HG02610 (cell line): ENCODE measurements at regions not wholly inside any gene's neighbourhood (a gene's known extent, or its start where the extent isn't known, plus 50 kb on each side); places are given as distances from the start of the nearest gene placed in this dataset.
"Not testable (repeated sequence)": the region's sequence is repeated elsewhere in the genome, so short reads cannot be mapped to it uniquely, and the experiment has no call there.

Source experiments
- ATAC-seq: cut with Tn5 transposase; IDR thresholded peaks from one replicate; pipeline ENCODE4 v1.9.1; 2021; ENCODE audit warnings: mild to moderate bottlenecking, moderate library complexity; ENCODE audit not compliant: unreplicated experiment

GRCh38 chr4:33980361-33980760, 2264.0 kb downstream of the ARAP2 start:
- no peak for ATAC-seq

GRCh38 chr4:33989820-33990443, 2254.4 kb downstream of the ARAP2 start:
- no peak for ATAC-seq

GRCh38 chr4:33996075-33996718, 2248.1 kb downstream of the ARAP2 start:
- no peak for ATAC-seq

- no peak for ATAC-seq
Measured at GRCh38 chr4:33998291-33998690, 2246.0 kb downstream of the ARAP2 start.

GRCh38 chr4:34000356-34000755, 2244.0 kb downstream of the ARAP2 start:
- ATAC-seq, result no peak

- ATAC-seq, result not testable (repeated sequence)
Measured at GRCh38 chr4:34006540-34006939, 2237.8 kb downstream of the ARAP2 start.

GRCh38 chr4:34009951-34010350, 2234.4 kb downstream of the ARAP2 start:
- ATAC-seq, result no peak

- ATAC-seq, result no peak
Measured at GRCh38 chr4:34010751-34011519, 2233.4 kb downstream of the ARAP2 start.

- no peak for ATAC-seq
Measured at GRCh38 chr4:34035225-34035624, 2209.1 kb downstream of the ARAP2 start.

GRCh38 chr4:34037280-34037679, 2207.0 kb downstream of the ARAP2 start:
- ATAC-seq, result no peak

- ATAC-seq, result no peak
Measured at GRCh38 chr4:34039766-34040165, 2204.5 kb downstream of the ARAP2 start.

GRCh38 chr4:34043131-34043530, 2201.2 kb downstream of the ARAP2 start:
- ATAC-seq, result no peak

GRCh38 chr4:34046580-34046979, 2197.7 kb downstream of the ARAP2 start:
- peak; percentile 75 for ATAC-seq

- ATAC-seq, result no peak
Measured at GRCh38 chr4:34047363-34047762, 2197.0 kb downstream of the ARAP2 start.

GRCh38 chr4:34066126-34066525, 2178.2 kb downstream of the ARAP2 start:
- ATAC-seq, result no peak

GRCh38 chr4:34091451-34091850, 2152.9 kb downstream of the ARAP2 start:
- no peak for ATAC-seq

GRCh38 chr4:34094114-34094513, 2150.2 kb downstream of the ARAP2 start:
- ATAC-seq, result no peak

- ATAC-seq, result no peak
Measured at GRCh38 chr4:34105311-34105710, 2139.0 kb downstream of the ARAP2 start.

- ATAC-seq, result no peak
Measured at GRCh38 chr4:34108391-34108790, 2135.9 kb downstream of the ARAP2 start.

- ATAC-seq, result no peak
Measured at GRCh38 chr4:34112573-34112972, 2131.7 kb downstream of the ARAP2 start.

GRCh38 chr4:34138385-34138784, 2105.9 kb downstream of the ARAP2 start:
- ATAC-seq, result no peak

GRCh38 chr4:34139346-34139745, 2105.0 kb downstream of the ARAP2 start:
- no peak for ATAC-seq
